A549 (cell line): ENCODE measurements at regions not wholly inside any gene's neighbourhood (a gene's known extent, or its start where the extent isn't known, plus 50 kb on each side); places are given as distances from the start of the nearest gene placed in this dataset.

Source experiments
- ATAC-seq, 2 experiments: fragments of 200-7000 bp in 1 of 2; fragments of >200 bp in 1 of 2; cut with Nextera tagmentation in 1 of 2; cut with Tn5 transposase in 1 of 2; 3 replicates each; pipeline versions ENCODE4 v1.8.0 to v1.9.1; 2018 to 2020; ENCODE audit warnings: mild to moderate bottlenecking in 1 of 2, moderate library complexity in 1 of 2
- CTCF ChIA-PET: fragments of 300-600 bp; sonication (Branson Sonifier 250); formaldehyde crosslinking; extraction: SDS; loops from one replicate; lab custom pipeline; 2021; ENCODE audit warnings: antibody characterized with exemption, inconsistent platforms; lab: Yijun Ruan, JAX
- POLR2A ChIA-PET: fragments of 350-600 bp; formaldehyde crosslinking; extraction: SDS; loops from one replicate; lab custom pipeline; 2021; ENCODE audit warnings: antibody characterized with exemption, inconsistent platforms; lab: Yijun Ruan, JAX
- DNase-seq, 2 experiments: peaks; one replicate each; pipeline versions ENCODE4 v3.0.0 to v3.0.0-alpha.2; 2011 to 2016; ENCODE audit warnings: low read depth in 1 of 2, low spot score in 1 of 2
- FAIRE-seq: peaks from 2 replicates; lab custom pipeline; 2011; peaks lifted over from hg19 to GRCh38; lab: Jason Lieb, UNC
- H3K27ac ChIP-seq, 2 experiments: fragments of >200 bp; sonication (Bioruptor Twin); formaldehyde crosslinking; 3 replicates each; pipeline ENCODE4 v1.5.1; 2016 to 2017
- H3K4me1 ChIP-seq: fragments of >200 bp; sonication (Bioruptor Twin); formaldehyde crosslinking; 3 replicates; pipeline ENCODE4 v1.6.1; 2016
- H3K4me2 ChIP-seq: fragments of >200 bp; sonication (Bioruptor Twin); formaldehyde crosslinking; 3 replicates; pipeline ENCODE4 v1.6.1; 2016
- H3K4me3 ChIP-seq: fragments of >200 bp; sonication (Bioruptor Twin); formaldehyde crosslinking; 3 replicates; pipeline ENCODE4 v1.5.1; 2016
- H3K9me3 ChIP-seq: fragments of >200 bp; sonication (Bioruptor Twin); formaldehyde crosslinking; 3 replicates; pipeline ENCODE4 v1.6.1; 2016
- BHLHE40 ChIP-seq: IDR thresholded peaks from 2 replicates; pipeline ENCODE4 v1.6.1; 2012; ENCODE audit warnings: low read depth, low read length, inconsistent platforms
- CEBPB ChIP-seq, 2 experiments: fragments of >200 bp in 1 of 2; sonication (Bioruptor Twin) in 1 of 2; formaldehyde crosslinking in 1 of 2; IDR thresholded peaks; 2 replicates each; pipeline ENCODE4 v1.6.1; 2012 to 2016
- CHD2 ChIP-seq: fragments of 150-350 bp; IDR thresholded peaks from 2 replicates; pipeline ENCODE4 v1.6.1; 2014; ENCODE audit warnings: low read length; ENCODE audit not compliant: partially characterized antibody
- EHMT2 ChIP-seq: fragments of 200-600 bp; sonication (generic); IDR thresholded peaks from 2 replicates; pipeline ENCODE4 v1.6.1; 2016; ENCODE audit warnings: antibody characterized with exemption, low read depth, mild to moderate bottlenecking, moderate library complexity
- ESRRA ChIP-seq: fragments of 150-350 bp; IDR thresholded peaks from 2 replicates; pipeline ENCODE4 v1.6.1; 2014; ENCODE audit warnings: mild to moderate bottlenecking, low read length, borderline replicate concordance
- FOSB ChIP-seq: fragments of 250-450 bp; sonication (Bioruptor Pico); IDR thresholded peaks from 2 replicates; pipeline ENCODE4 v1.5.0; 2020; ENCODE audit warnings: mild to moderate bottlenecking, moderate library complexity
- HDAC2 ChIP-seq: fragments of 200-600 bp; sonication (generic); IDR thresholded peaks from 2 replicates; pipeline ENCODE4 v1.6.1; 2016
- HEYL ChIP-seq: fragments of 250-450 bp; sonication (Bioruptor Pico); IDR thresholded peaks from 2 replicates; pipeline ENCODE4 v1.8.0; 2021; ENCODE audit warnings: mild to moderate bottlenecking, moderate library complexity
- HOXB13 ChIP-seq: fragments of 250-450 bp; sonication (Bioruptor Pico); IDR thresholded peaks from 2 replicates; pipeline ENCODE4 v1.5.0; 2020; ENCODE audit warnings: low read depth, mild to moderate bottlenecking, moderate library complexity
- HOXB5 ChIP-seq: fragments of 250-450 bp; sonication (Bioruptor Pico); IDR thresholded peaks from 2 replicates; pipeline ENCODE4 v1.5.0; 2020; ENCODE audit warnings: mild to moderate bottlenecking, moderate library complexity
- JUN ChIP-seq, 2 experiments: fragments of >200 bp; sonication (Bioruptor Twin); formaldehyde crosslinking; IDR thresholded peaks; 2 replicates in 1 of 2; 3 replicates in 1 of 2; pipeline ENCODE4 v1.6.1; 2016 to 2017
- JUNB ChIP-seq: fragments of >200 bp; sonication (Bioruptor Twin); formaldehyde crosslinking; IDR thresholded peaks from 2 replicates; pipeline ENCODE4 v1.6.1; 2016
- MAFK ChIP-seq: fragments of 450-650 bp; IDR thresholded peaks from 2 replicates; pipeline ENCODE4 v1.6.1; 2014; ENCODE audit not compliant: partially characterized antibody
- MYC ChIP-seq: IDR thresholded peaks from 2 replicates; pipeline ENCODE4 v1.6.1; 2012; ENCODE audit warnings: mild to moderate bottlenecking, inconsistent platforms, low read length, improper control_type of control experiment, borderline replicate concordance
- NFE2L2 ChIP-seq: fragments of 150-350 bp; conservative IDR thresholded peaks from 2 replicates; pipeline ENCODE4 v1.6.1; 2014; ENCODE audit warnings: low read length
- NPAS2 ChIP-seq: fragments of 250-450 bp; sonication (Bioruptor Pico); IDR thresholded peaks from 2 replicates; pipeline ENCODE4 v1.8.0; 2022; ENCODE audit warnings: mild to moderate bottlenecking, moderate library complexity, borderline replicate concordance
- RARB ChIP-seq: fragments of 250-450 bp; sonication (Bioruptor Pico); IDR thresholded peaks from 2 replicates; pipeline ENCODE4 v1.8.0; 2021; ENCODE audit warnings: mild to moderate bottlenecking, moderate library complexity
- RCOR1 ChIP-seq: fragments of 150-350 bp; IDR thresholded peaks from 2 replicates; pipeline ENCODE4 v1.6.1; 2014; ENCODE audit warnings: antibody characterized with exemption, low read length, low read depth
- ZFP36 ChIP-seq: fragments of 450-650 bp; IDR thresholded peaks from 2 replicates; pipeline ENCODE4 v1.6.1; 2014; ENCODE audit warnings: borderline replicate concordance; ENCODE audit not compliant: partially characterized antibody
- WGBS: methylation state at CpG from one replicate; pipeline ENCODE4 v1.1.6; 2017; ENCODE audit errors: missing lambda C conversion rate; 5-methylcytosine and 5-hydroxymethylcytosine counted together
- TF ChIP-seq, protein P1 (sequence below): fragments of 450-650 bp; IDR thresholded peaks from 2 replicates; pipeline ENCODE4 v1.6.1; 2014; ENCODE audit warnings: antibody characterized with exemption
- TF ChIP-seq, protein P2 (sequence below): IDR thresholded peaks from 2 replicates; pipeline ENCODE4 v1.6.1; 2012; ENCODE audit warnings: low read depth, borderline replicate concordance
- TF ChIP-seq, protein P3 (sequence below): fragments of 250-450 bp; sonication (Bioruptor Pico); IDR thresholded peaks from 2 replicates; pipeline ENCODE4 v1.5.0; 2020; ENCODE audit warnings: low read depth, mild to moderate bottlenecking, moderate library complexity
- TF ChIP-seq, protein P4 (sequence below): fragments of >200 bp; sonication (Bioruptor Twin); formaldehyde crosslinking; IDR thresholded peaks from 3 replicates; pipeline ENCODE4 v1.6.1; 2016
- TF ChIP-seq, protein P5 (sequence below): fragments of 200-600 bp; sonication (generic); IDR thresholded peaks from 2 replicates; pipeline ENCODE4 v1.6.1; 2016; ENCODE audit warnings: antibody characterized with exemption, mild to moderate bottlenecking, moderate library complexity

DNA sequence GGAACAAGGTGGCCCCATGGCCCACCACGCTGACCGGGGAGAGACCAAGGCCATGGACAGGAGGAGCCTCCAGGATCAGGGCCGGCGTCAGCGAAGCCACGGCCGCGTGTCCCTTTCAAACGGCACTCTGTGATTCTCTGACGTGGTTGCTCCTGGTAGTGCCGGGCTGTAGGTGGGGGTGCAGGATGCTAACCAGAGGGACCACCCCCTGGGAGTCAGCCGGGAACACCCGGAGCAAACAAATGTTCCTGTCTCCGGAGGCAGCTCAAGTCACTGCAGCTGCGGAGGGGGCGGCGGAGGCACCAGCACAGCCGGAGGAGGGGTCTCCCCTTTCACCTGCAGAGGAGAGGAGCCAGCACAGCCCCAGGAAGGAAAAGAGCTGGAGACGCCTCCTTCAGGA is 750.6 kb upstream of the SALL3 start:
- DNase-seq (no peak), ATAC-seq (no peak), FAIRE-seq (no peak)
- CTCF ChIA-PET: no interaction called here
- WGBS: 74% methylated on average over 6 of the region's 19 CpGs
- H3K9me3 ChIP-seq: no peaks in the 10 kb centered on the region
- POLR2A ChIA-PET: no interaction called here
- H3K4me1 ChIP-seq: no peaks in the 10 kb centered on the region
- TF ChIP-seq NFE2L2 (no peak), MYC (no peak)
- H3K4me2 ChIP-seq: no peak overlapping the region
- no peak overlapping the region for H3K4me3 ChIP-seq
- no peak overlapping the region for H3K27ac ChIP-seq

DNA sequence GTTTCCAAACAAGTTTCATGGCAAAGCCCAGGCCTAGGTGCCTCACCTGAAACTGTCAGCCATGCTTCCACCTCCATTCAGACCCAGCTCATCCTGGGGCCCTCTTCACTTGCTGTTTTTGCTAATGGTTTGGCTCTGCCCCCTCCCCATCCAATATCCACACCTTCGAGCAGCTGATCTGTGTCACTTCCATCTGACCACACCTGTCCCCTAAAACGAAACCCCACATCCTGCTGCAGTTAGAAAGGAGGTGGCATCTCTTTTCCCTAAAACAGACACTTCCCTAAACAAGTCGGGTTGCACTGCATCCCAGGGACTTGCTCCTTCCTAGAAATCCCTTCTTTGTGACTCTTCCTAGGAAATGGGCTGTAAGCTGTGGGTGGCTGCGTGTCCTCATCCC is 748.7 kb upstream of the SALL3 start:
- CTCF ChIA-PET: no interaction called here
- no peaks in the 10 kb centered on the region for H3K4me1 ChIP-seq
- no peak for DNase-seq
- POLR2A ChIA-PET: no interaction called here
- TF ChIP-seq HOXB5 (CRISPR knock-in tag) (no peak), EHMT2 (no peak), CEBPB (IDR thresholded peaks at IDR 0.05) (no peak), HEYL (CRISPR knock-in tag) (no peak)
- TF ChIP-seq, protein P1, sequence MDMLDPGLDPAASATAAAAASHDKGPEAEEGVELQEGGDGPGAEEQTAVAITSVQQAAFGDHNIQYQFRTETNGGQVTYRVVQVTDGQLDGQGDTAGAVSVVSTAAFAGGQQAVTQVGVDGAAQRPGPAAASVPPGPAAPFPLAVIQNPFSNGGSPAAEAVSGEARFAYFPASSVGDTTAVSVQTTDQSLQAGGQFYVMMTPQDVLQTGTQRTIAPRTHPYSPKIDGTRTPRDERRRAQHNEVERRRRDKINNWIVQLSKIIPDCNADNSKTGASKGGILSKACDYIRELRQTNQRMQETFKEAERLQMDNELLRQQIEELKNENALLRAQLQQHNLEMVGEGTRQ: no peak
- TF ChIP-seq, protein P2, sequence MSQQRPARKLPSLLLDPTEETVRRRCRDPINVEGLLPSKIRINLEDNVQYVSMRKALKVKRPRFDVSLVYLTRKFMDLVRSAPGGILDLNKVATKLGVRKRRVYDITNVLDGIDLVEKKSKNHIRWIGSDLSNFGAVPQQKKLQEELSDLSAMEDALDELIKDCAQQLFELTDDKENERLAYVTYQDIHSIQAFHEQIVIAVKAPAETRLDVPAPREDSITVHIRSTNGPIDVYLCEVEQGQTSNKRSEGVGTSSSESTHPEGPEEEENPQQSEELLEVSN: no peak
- TF ChIP-seq, all 56 proteins: peak for 0
- Histone ChIP-seq H3K9me3 (no peaks in the 10 kb centered on the region), H3K4me2 (no peak overlapping the region), H3K27ac (no peak overlapping the region), H3K4me3 (no peak overlapping the region)
- FAIRE-seq: no peak
- ATAC-seq: no peak
- WGBS: 3% methylated on average over 3 of the region's 4 CpGs

DNA sequence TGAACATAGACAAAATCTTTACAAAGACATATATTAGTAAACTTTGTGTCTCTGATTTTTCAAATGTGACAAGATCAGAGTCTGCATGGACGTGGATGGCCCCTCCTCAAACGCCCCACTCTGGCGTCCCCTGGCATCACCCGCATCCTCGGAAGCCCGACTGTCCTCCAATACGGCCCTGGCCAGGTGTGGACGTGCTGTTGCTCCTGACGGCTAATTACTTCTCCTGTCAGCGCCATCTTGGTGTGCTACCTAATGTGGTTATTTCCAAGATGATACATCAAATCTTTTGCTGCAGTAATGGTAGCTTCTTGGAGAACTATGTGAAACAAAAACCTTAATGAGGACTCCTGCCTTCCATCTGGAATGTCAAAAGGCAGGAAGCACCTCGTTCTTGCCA is 747.4 kb upstream of the SALL3 start:
- 9% methylated on average over 3 of the region's 11 CpGs for WGBS
- Histone ChIP-seq H3K4me3 (no peak overlapping the region), H3K27ac (no peak overlapping the region), H3K9me3 (no peaks in the 10 kb centered on the region), H3K4me2 (no peak overlapping the region), H3K4me1 (no peaks in the 10 kb centered on the region)
- TF ChIP-seq, protein P3, sequence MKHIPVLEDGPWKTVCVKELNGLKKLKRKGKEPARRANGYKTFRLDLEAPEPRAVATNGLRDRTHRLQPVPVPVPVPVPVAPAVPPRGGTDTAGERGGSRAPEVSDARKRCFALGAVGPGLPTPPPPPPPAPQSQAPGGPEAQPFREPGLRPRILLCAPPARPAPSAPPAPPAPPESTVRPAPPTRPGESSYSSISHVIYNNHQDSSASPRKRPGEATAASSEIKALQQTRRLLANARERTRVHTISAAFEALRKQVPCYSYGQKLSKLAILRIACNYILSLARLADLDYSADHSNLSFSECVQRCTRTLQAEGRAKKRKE (CRISPR knock-in tag): no peak
- TF ChIP-seq JUNB (no peak), HEYL (CRISPR knock-in tag) (no peak), NFE2L2 (no peak), ESRRA (no peak), BHLHE40 (no peak), CHD2 (no peak), HOXB13 (CRISPR knock-in tag) (no peak)
- TF ChIP-seq, protein P4, sequence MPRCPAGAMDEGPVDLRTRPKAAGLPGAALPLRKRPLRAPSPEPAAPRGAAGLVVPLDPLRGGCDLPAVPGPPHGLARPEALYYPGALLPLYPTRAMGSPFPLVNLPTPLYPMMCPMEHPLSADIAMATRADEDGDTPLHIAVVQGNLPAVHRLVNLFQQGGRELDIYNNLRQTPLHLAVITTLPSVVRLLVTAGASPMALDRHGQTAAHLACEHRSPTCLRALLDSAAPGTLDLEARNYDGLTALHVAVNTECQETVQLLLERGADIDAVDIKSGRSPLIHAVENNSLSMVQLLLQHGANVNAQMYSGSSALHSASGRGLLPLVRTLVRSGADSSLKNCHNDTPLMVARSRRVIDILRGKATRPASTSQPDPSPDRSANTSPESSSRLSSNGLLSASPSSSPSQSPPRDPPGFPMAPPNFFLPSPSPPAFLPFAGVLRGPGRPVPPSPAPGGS: no peak
- CTCF ChIA-PET: no interaction called here
- POLR2A ChIA-PET: no interaction called here
- FAIRE-seq: no peak
- DNase-seq: no peak
- ATAC-seq: no peak

DNA sequence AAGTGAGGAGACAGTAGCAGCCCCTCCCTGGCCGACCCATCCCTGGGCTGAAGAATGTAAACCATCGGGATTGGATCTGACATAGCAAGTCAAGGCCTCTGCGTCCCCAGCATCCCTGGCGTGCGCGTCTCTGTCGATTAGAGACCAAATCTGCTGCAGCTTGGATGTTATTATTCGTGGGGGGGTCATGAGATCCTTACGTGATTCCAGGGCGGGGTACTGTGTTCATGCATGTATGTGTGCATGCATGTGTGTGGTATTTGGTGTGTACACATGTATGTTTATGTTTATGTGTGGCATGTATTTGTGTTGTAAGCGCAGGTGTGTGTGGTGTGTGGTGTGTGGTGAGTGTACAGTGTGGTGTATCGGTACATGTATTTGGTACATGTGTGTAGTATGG is 741.8 kb upstream of the SALL3 start:
- no peak overlapping the region for H3K4me3 ChIP-seq
- no peak for DNase-seq
- ATAC-seq: no peak
- CTCF ChIA-PET: no interaction called here
- H3K27ac ChIP-seq: no peak overlapping the region
- WGBS: 66% methylated on average over 8 of the region's 12 CpGs
- no peaks in the 10 kb centered on the region for H3K9me3 ChIP-seq
- FAIRE-seq: no peak
- no peaks in the 10 kb centered on the region for H3K4me1 ChIP-seq
- POLR2A ChIA-PET: no interaction called here
- no peak overlapping the region for H3K4me2 ChIP-seq
- TF ChIP-seq JUNB: no peak
- TF ChIP-seq MAFK: no peak
- TF ChIP-seq FOSB (CRISPR knock-in tag): no peak
- TF ChIP-seq NPAS2: no peak
- TF ChIP-seq JUN (IDR thresholded peaks at IDR 0.05): no peak
- no peak for TF ChIP-seq NFE2L2
- TF ChIP-seq RCOR1: no peak
- TF ChIP-seq, protein P4: no peak
- TF ChIP-seq CEBPB (IDR thresholded peaks at IDR 0.05): no peak
- TF ChIP-seq HDAC2: no peak
- no peak for TF ChIP-seq ZFP36
- TF ChIP-seq, protein P5, sequence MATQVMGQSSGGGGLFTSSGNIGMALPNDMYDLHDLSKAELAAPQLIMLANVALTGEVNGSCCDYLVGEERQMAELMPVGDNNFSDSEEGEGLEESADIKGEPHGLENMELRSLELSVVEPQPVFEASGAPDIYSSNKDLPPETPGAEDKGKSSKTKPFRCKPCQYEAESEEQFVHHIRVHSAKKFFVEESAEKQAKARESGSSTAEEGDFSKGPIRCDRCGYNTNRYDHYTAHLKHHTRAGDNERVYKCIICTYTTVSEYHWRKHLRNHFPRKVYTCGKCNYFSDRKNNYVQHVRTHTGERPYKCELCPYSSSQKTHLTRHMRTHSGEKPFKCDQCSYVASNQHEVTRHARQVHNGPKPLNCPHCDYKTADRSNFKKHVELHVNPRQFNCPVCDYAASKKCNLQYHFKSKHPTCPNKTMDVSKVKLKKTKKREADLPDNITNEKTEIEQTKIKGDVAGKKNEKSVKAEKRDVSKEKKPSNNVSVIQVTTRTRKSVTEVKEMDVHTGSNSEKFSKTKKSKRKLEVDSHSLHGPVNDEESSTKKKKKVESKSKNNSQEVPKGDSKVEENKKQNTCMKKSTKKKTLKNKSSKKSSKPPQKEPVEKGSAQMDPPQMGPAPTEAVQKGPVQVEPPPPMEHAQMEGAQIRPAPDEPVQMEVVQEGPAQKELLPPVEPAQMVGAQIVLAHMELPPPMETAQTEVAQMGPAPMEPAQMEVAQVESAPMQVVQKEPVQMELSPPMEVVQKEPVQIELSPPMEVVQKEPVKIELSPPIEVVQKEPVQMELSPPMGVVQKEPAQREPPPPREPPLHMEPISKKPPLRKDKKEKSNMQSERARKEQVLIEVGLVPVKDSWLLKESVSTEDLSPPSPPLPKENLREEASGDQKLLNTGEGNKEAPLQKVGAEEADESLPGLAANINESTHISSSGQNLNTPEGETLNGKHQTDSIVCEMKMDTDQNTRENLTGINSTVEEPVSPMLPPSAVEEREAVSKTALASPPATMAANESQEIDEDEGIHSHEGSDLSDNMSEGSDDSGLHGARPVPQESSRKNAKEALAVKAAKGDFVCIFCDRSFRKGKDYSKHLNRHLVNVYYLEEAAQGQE: no peak
- TF ChIP-seq RARB: no peak
